WTC11 (cell line): ENCODE measurements at regions not wholly inside any gene's neighbourhood (a gene's known extent, or its start where the extent isn't known, plus 50 kb on each side); places are given as distances from the start of the nearest gene placed in this dataset.

Experiments used
- ATAC-seq: fragments of 200-7000 bp; cut with Tn5 transposase; 2 replicates; pipeline ENCODE4 v1.10.0; 2021; ENCODE audit warnings: mild to moderate bottlenecking, moderate library complexity
- CTCF ChIA-PET: fragments of 300-600 bp; sonication (Branson Sonifier 250); formaldehyde crosslinking; loops from one replicate; lab custom pipeline; 2021; ENCODE audit warnings: antibody characterized with exemption; lab: Charles Lee
- POLR2A ChIA-PET: fragments of 350-600 bp; sonication (Branson Sonifier 250); formaldehyde crosslinking; loops from one replicate; lab custom pipeline; 2021; ENCODE audit warnings: antibody characterized with exemption; lab: Charles Lee
- DNase-seq: peaks from one replicate; pipeline ENCODE4 v3.0.0; 2021; ENCODE audit warnings: low spot score
- H3K27ac Mint-ChIP-seq: 2 replicates; pipeline ENCODE4 v1.8.0; 2021; ENCODE audit warnings: mixed read lengths
- H3K27me3 Mint-ChIP-seq: 2 replicates; pipeline ENCODE4 v1.8.0; 2021; ENCODE audit warnings: low read depth, mild to moderate bottlenecking, moderate library complexity, mixed read lengths
- H3K36me3 Mint-ChIP-seq: 2 replicates; pipeline ENCODE4 v1.8.0; 2021; ENCODE audit warnings: mixed read lengths
- H3K4me1 Mint-ChIP-seq: 2 replicates; pipeline ENCODE4 v1.8.0; 2022; ENCODE audit warnings: mixed read lengths
- H3K4me3 Mint-ChIP-seq: 2 replicates; pipeline ENCODE4 v1.8.0; 2021; ENCODE audit warnings: mild to moderate bottlenecking, moderate library complexity, mixed read lengths
- H3K9me3 Mint-ChIP-seq: 2 replicates; pipeline ENCODE4 v1.8.0; 2021; ENCODE audit warnings: mixed read lengths
- AFF4 ChIP-seq: sonication (generic); formaldehyde crosslinking; IDR thresholded peaks from 2 replicates; pipeline ENCODE4 v1.8.1; 2023; ENCODE audit warnings: mild to moderate bottlenecking, missing genetic modification reagents, borderline replicate concordance
- ATF1 ChIP-seq: sonication (generic); formaldehyde crosslinking; IDR thresholded peaks from 2 replicates; pipeline ENCODE4 v1.8.1; 2023; ENCODE audit warnings: mild to moderate bottlenecking, moderate library complexity, missing genetic modification reagents
- ATF3 ChIP-seq: sonication (generic); formaldehyde crosslinking; conservative IDR thresholded peaks from 2 replicates; pipeline ENCODE4 v1.8.1; 2022; ENCODE audit warnings: mild to moderate bottlenecking, missing genetic modification reagents
- CTCF ChIP-seq: fragments of 200-600 bp; IDR thresholded peaks from 2 replicates; pipeline ENCODE4 v1.8.0; 2022; ENCODE audit warnings: antibody characterized with exemption
- E2F5 ChIP-seq: sonication (generic); formaldehyde crosslinking; IDR thresholded peaks from 2 replicates; pipeline ENCODE4 v1.8.1; 2022; ENCODE audit warnings: mild to moderate bottlenecking, moderate library complexity, missing genetic modification reagents
- EMX1 ChIP-seq: fragments of 250-450 bp; sonication (Bioruptor Pico); IDR thresholded peaks from 2 replicates; pipeline ENCODE4 v1.8.0; 2021; ENCODE audit warnings: mild to moderate bottlenecking
- FOXK1 ChIP-seq: sonication (generic); formaldehyde crosslinking; IDR thresholded peaks from 2 replicates; pipeline ENCODE4 v1.8.0; 2022; ENCODE audit warnings: mild to moderate bottlenecking, moderate library complexity, missing genetic modification reagents
- GRHL2 ChIP-seq: fragments of 250-450 bp; sonication (Bioruptor Pico); IDR thresholded peaks from 2 replicates; pipeline ENCODE4 v1.8.0; 2022; ENCODE audit warnings: mild to moderate bottlenecking, moderate library complexity; ENCODE audit not compliant: insufficient replicate concordance, severe bottlenecking
- IRF1 ChIP-seq: sonication (generic); formaldehyde crosslinking; IDR thresholded peaks from 2 replicates; pipeline ENCODE4 v1.8.0; 2023; ENCODE audit warnings: missing genetic modification reagents
- IRF2 ChIP-seq: sonication (generic); formaldehyde crosslinking; IDR thresholded peaks from 2 replicates; pipeline ENCODE4 v1.8.0; 2022; ENCODE audit warnings: low read depth, missing genetic modification reagents, borderline replicate concordance
- JAZF1 ChIP-seq: fragments of 250-450 bp; sonication (Bioruptor Pico); IDR thresholded peaks from 2 replicates; pipeline ENCODE4 v1.9.0; 2021; ENCODE audit warnings: moderate library complexity, mild to moderate bottlenecking, inconsistent platforms
- MYBL2 ChIP-seq: sonication (generic); formaldehyde crosslinking; IDR thresholded peaks from 2 replicates; pipeline ENCODE4 v1.8.1; 2023; ENCODE audit warnings: mild to moderate bottlenecking, moderate library complexity, missing genetic modification reagents
- RELA ChIP-seq: sonication (generic); formaldehyde crosslinking; IDR thresholded peaks from 2 replicates; pipeline ENCODE4 v1.8.1; 2022; ENCODE audit warnings: missing genetic modification reagents, mild to moderate bottlenecking, borderline replicate concordance
- TCF7 ChIP-seq: sonication (generic); formaldehyde crosslinking; IDR thresholded peaks from 2 replicates; pipeline ENCODE4 v1.8.0; 2022; ENCODE audit warnings: mild to moderate bottlenecking, low read depth, missing genetic modification reagents, moderate library complexity
- ZNF281 ChIP-seq: sonication (generic); formaldehyde crosslinking; IDR thresholded peaks from 2 replicates; pipeline ENCODE4 v1.8.0; 2023; ENCODE audit warnings: mild to moderate bottlenecking, missing genetic modification reagents
- ZNF317 ChIP-seq: sonication (generic); formaldehyde crosslinking; IDR thresholded peaks from 2 replicates; pipeline ENCODE4 v1.8.1; 2023; ENCODE audit warnings: low read depth, mild to moderate bottlenecking, moderate library complexity, missing genetic modification reagents, borderline replicate concordance
- ZNF416 ChIP-seq: fragments of 250-450 bp; sonication (Bioruptor Pico); IDR thresholded peaks from 2 replicates; pipeline ENCODE4 v1.9.0; 2021; ENCODE audit warnings: mild to moderate bottlenecking, inconsistent platforms
- ZNF423 ChIP-seq: fragments of 250-450 bp; sonication (Bioruptor Pico); IDR thresholded peaks from 2 replicates; pipeline ENCODE4 v2.1.2; 2022; ENCODE audit warnings: mild to moderate bottlenecking, moderate library complexity
- ZNF512 ChIP-seq: sonication (generic); formaldehyde crosslinking; IDR thresholded peaks from 2 replicates; pipeline ENCODE4 v1.8.1; 2022; ENCODE audit warnings: missing genetic modification reagents, borderline replicate concordance

- no peak for TF ChIP-seq ZNF281 (CRISPR knock-in tag)
- no peak for TF ChIP-seq ATF1 (CRISPR knock-in tag)
- no peak for TF ChIP-seq ZNF423 (CRISPR knock-in tag)
- no peak for TF ChIP-seq FOXK1 (CRISPR knock-in tag)
- no peak for TF ChIP-seq ZNF317
- TF ChIP-seq GRHL2 (CRISPR knock-in tag), result no peak
- no peak for TF ChIP-seq TCF7 (CRISPR knock-in tag)
- TF ChIP-seq EMX1 (CRISPR knock-in tag), result no peak
- no peak for TF ChIP-seq ATF3
- no peak for TF ChIP-seq E2F5
- TF ChIP-seq AFF4, result no peak
- TF ChIP-seq CTCF, result no peak
These were observed 64.8 kb upstream of the ZNF536 start (continued) for GRCh38 chr19:30307191-30307974.

GRCh38 chr19:30309176-30309575 is 63.0 kb upstream of the ZNF536 start:
- no peak overlapping the region for H3K27ac Mint-ChIP-seq
- DNase-seq (no peak), ATAC-seq (no peak)
- no peaks in the 10 kb centered on the region for H3K4me1 Mint-ChIP-seq
- no peaks in the 10 kb centered on the region for H3K36me3 Mint-ChIP-seq
- 0 out of 2 replicates have a peak, but pooled peaks cover 3% of the 10 kb centered on the region for H3K27me3 Mint-ChIP-seq
- H3K9me3 Mint-ChIP-seq, result peaks cover 9% of the 10 kb centered on the region
- ChIA-PET CTCF (no interaction called here), POLR2A (no interaction called here)
- H3K4me3 Mint-ChIP-seq, result no peak overlapping the region
- TF ChIP-seq JAZF1 (CRISPR knock-in tag) (no peak), RELA (CRISPR knock-in tag) (no peak), IRF1 (CRISPR knock-in tag) (no peak), ZNF281 (CRISPR knock-in tag) (no peak), ZNF416 (no peak), IRF2 (no peak), ZNF512 (CRISPR knock-in tag) (no peak), MYBL2 (CRISPR knock-in tag) (no peak)
